ENCODE measurements at regions not wholly inside any gene's neighbourhood (a gene's known extent, or its start where the extent isn't known, plus 50 kb on each side); places are given as distances from the start of the nearest gene placed in this dataset.

- DNase-seq (ENCODE audit: low spot score), result no peak
- Histone ChIP-seq H3K4me1 (replicated peaks) (no peaks in the 10 kb centered on the region), H3K9me3 (no peaks in the 10 kb centered on the region), H3K4me3 (no peak overlapping the region), H3K27me3 (replicated peaks; ENCODE audit: insufficient read depth) (no peaks in the 10 kb centered on the region), H3K36me3 (no peaks in the 10 kb centered on the region), H3K27ac (no peak overlapping the region)
- intact Hi-C loops (cut with DNase I), result no loop called here
- no peak for TF ChIP-seq POLR2A (IDR thresholded peaks at IDR 0.05)
- TF ChIP-seq POLR2AphosphoS5 (IDR thresholded peaks at IDR 0.05), result no peak
- TF ChIP-seq CTCF (IDR thresholded peaks at IDR 0.05), result no peak
- 79% methylated on average over 12 of the region's 12 CpGs for WGBS
Observed at GRCh38 chr17:79458356-79458755, 152.5 kb downstream of the RBFOX3 start.

DNA sequence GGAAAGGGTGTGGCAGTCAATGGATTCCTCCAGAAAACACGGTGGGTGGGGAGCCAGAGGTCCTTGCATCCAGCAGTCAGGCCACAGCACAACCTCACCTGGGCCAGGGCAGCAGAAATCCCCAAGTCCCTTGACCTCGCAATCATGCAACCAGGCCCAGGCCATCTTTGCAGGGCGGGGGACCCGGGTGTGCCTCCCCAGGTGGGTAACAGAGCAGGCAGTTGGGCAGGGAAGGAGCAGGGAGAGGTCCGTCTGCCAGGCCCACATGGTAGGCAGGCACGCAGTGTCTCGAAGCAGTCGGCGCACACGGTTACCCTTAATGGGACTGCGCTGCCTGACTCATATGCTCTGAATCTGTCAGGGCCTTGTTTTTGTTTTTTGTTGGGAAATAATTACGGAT, 153.0 kb downstream of the RBFOX3 start:
- TF ChIP-seq CTCF (IDR thresholded peaks at IDR 0.05), result no peak
- no peak for TF ChIP-seq POLR2AphosphoS5 (IDR thresholded peaks at IDR 0.05)
- no peak for TF ChIP-seq POLR2A (IDR thresholded peaks at IDR 0.05)
- 86% methylated on average over 12 of the region's 12 CpGs for WGBS
- Histone ChIP-seq H3K9me3 (no peaks in the 10 kb centered on the region), H3K27ac (no peak overlapping the region), H3K4me3 (no peak overlapping the region), H3K27me3 (replicated peaks; ENCODE audit: insufficient read depth) (no peaks in the 10 kb centered on the region), H3K4me1 (replicated peaks) (no peaks in the 10 kb centered on the region), H3K36me3 (no peaks in the 10 kb centered on the region)
- intact Hi-C loops (cut with DNase I), result no loop called here
- DNase-seq (ENCODE audit: low spot score), result no peak

DNA sequence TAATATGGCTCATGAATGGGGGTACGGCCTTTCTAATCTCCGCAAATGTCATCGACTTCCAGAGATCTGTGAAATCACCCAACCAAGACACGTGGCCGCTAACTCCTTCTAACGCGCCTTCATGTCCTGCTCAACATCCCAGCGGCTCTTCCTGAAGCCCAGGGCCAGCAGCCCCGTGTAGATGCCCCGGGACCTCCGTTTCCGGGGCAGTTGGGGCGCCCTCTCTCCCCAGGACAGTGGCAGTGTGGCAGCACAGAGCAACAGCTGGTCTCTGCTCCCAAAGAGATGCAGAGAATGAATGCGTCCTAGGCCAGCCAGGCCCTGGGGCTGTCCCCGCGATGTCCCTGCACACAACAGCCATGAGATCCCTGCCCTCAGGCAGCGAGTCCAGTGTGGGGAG, 153.5 kb downstream of the RBFOX3 start:
- Histone ChIP-seq H3K27me3 (replicated peaks; ENCODE audit: insufficient read depth) (no peaks in the 10 kb centered on the region), H3K9me3 (no peaks in the 10 kb centered on the region), H3K27ac (no peak overlapping the region), H3K4me3 (no peak overlapping the region), H3K36me3 (no peaks in the 10 kb centered on the region), H3K4me1 (replicated peaks) (no peaks in the 10 kb centered on the region)
- TF ChIP-seq CTCF (IDR thresholded peaks at IDR 0.05), result no peak
- TF ChIP-seq POLR2A (IDR thresholded peaks at IDR 0.05), result no peak
- TF ChIP-seq POLR2AphosphoS5 (IDR thresholded peaks at IDR 0.05), result no peak
- DNase-seq (ENCODE audit: low spot score), result no peak
- intact Hi-C loops (cut with DNase I), result no loop called here
- 92% methylated on average over 17 of the region's 17 CpGs for WGBS

GRCh38 chr17:79455636-79456035, 155.2 kb downstream of the RBFOX3 start:
- H3K27ac ChIP-seq, result no peak overlapping the region
- no peak for TF ChIP-seq POLR2A (IDR thresholded peaks at IDR 0.05)
- TF ChIP-seq CTCF (IDR thresholded peaks at IDR 0.05), result no peak
- TF ChIP-seq POLR2AphosphoS5 (IDR thresholded peaks at IDR 0.05), result no peak
- no peaks in the 10 kb centered on the region for H3K4me1 ChIP-seq (replicated peaks)
- no peak for DNase-seq (ENCODE audit: low spot score)
- 86% methylated on average over 11 of the region's 11 CpGs for WGBS
- H3K9me3 ChIP-seq, result no peaks in the 10 kb centered on the region
- H3K36me3 ChIP-seq, result no peaks in the 10 kb centered on the region
- H3K4me3 ChIP-seq, result no peak overlapping the region
- intact Hi-C loops (cut with DNase I), result no loop called here
- no peaks in the 10 kb centered on the region for H3K27me3 ChIP-seq (replicated peaks; ENCODE audit: insufficient read depth)

GRCh38 chr17:79454826-79455225, 156.0 kb downstream of the RBFOX3 start:
- Histone ChIP-seq H3K27me3 (replicated peaks; ENCODE audit: insufficient read depth) (no peaks in the 10 kb centered on the region), H3K27ac (no peak overlapping the region), H3K36me3 (no peaks in the 10 kb centered on the region), H3K9me3 (no peaks in the 10 kb centered on the region), H3K4me1 (replicated peaks) (no peaks in the 10 kb centered on the region), H3K4me3 (no peak overlapping the region)
- intact Hi-C loops (cut with DNase I), result no loop called here
- 86% methylated on average over 3 of the region's 6 CpGs for WGBS
- TF ChIP-seq POLR2A (IDR thresholded peaks at IDR 0.05) (no peak), CTCF (IDR thresholded peaks at IDR 0.05) (no peak), POLR2AphosphoS5 (IDR thresholded peaks at IDR 0.05) (no peak)
- DNase-seq (ENCODE audit: low spot score), result no peak

Data from prostate gland (tissue), 2 donors.